ENCODE measurements at regions not wholly inside any gene's neighbourhood (a gene's known extent, or its start where the extent isn't known, plus 50 kb on each side); places are given as distances from the start of the nearest gene placed in this dataset.

- TF ChIP-seq YY1 (IDR thresholded peaks at IDR 0.05; ENCODE audit: insufficient read depth, insufficient read length) = no peak
- TF ChIP-seq ZNF274 (IDR thresholded peaks at IDR 0.05; ENCODE audit: low read depth, low read length) = no peak
- TF ChIP-seq SUZ12 (IDR thresholded peaks at IDR 0.05; ENCODE audit: extremely low read depth, insufficient read depth, insufficient read length) = no peak
These were observed 178.8 kb upstream of the PTCHD4 start for GRCh38 chr6:48289841-48290240.

Data from NT2/D1 (cell line).